HEK293 (cell line): ENCODE measurements at regions not wholly inside any gene's neighbourhood (a gene's known extent, or its start where the extent isn't known, plus 50 kb on each side); places are given as distances from the start of the nearest gene placed in this dataset.
"Not testable (repeated sequence)": the region's sequence is repeated elsewhere in the genome, so short reads cannot be mapped to it uniquely, and the experiment has no call there.

Experiments used
- CTCF ChIA-PET: fragments of 350-600 bp; formaldehyde crosslinking; extraction: SDS; loops from one replicate; lab custom pipeline; 2021; ENCODE audit warnings: antibody characterized with exemption; lab: Yijun Ruan, JAX
- POLR2A ChIA-PET: fragments of 300-600 bp; formaldehyde crosslinking; extraction: SDS; loops from one replicate; lab custom pipeline; 2020; ENCODE audit warnings: antibody characterized with exemption, inconsistent platforms; lab: Yijun Ruan, JAX
- H3K27ac ChIP-seq: fragments of 200-500 bp; sonication (Bioruptor generic); 2 replicates; pipeline ENCODE4 v1.5.1; 2014; ENCODE audit warnings: low read depth, low read length, control low read depth, inconsistent platforms; ENCODE audit errors: extremely low read depth
- H3K36me3 ChIP-seq, 2 experiments: fragments of 200-500 bp in 1 of 2; sonication (Bioruptor generic) in 1 of 2; 1 replicate in 1 of 2; 2 replicates in 1 of 2; pipeline ENCODE4 v1.5.1; 2014 to 2017; ENCODE audit warnings: inconsistent platforms in 2 of 2, low read length in 2 of 2; ENCODE audit not compliant: control insufficient read depth in 2 of 2, insufficient read depth in 1 of 2
- H3K4me1 ChIP-seq: fragments of 200-500 bp; sonication (Bioruptor generic); 2 replicates; pipeline ENCODE4 v1.5.1; 2014; ENCODE audit warnings: mild to moderate bottlenecking, low read length, inconsistent platforms; ENCODE audit not compliant: control insufficient read depth, insufficient read depth
- H3K4me3 ChIP-seq: 2 replicates; pipeline ENCODE4 v1.5.1; 2011; ENCODE audit warnings: low read depth, mild to moderate bottlenecking, control low read depth, low read length, moderate library complexity
- H3K9me3 ChIP-seq: fragments of 200-500 bp; sonication (Bioruptor generic); 2 replicates; pipeline ENCODE4 v1.5.1; 2014; ENCODE audit warnings: low read depth, low read length, inconsistent platforms; ENCODE audit not compliant: control insufficient read depth, insufficient read depth
- GLI4 ChIP-seq: fragments of 450-650 bp; formaldehyde crosslinking; IDR thresholded peaks from 2 replicates; pipeline ENCODE4 v1.5.1; 2016; ENCODE audit warnings: missing biosample characterization, missing genetic modification characterization
- KLF1 ChIP-seq: fragments of 450-650 bp; formaldehyde crosslinking; IDR thresholded peaks from 2 replicates; pipeline ENCODE4 v1.5.1; 2016; ENCODE audit warnings: missing biosample characterization, missing genetic modification characterization
- SCRT2 ChIP-seq: fragments of 450-650 bp; formaldehyde crosslinking; IDR thresholded peaks from 2 replicates; pipeline ENCODE4 v1.5.1; 2016; ENCODE audit warnings: missing biosample characterization, missing genetic modification characterization
- SETDB1 ChIP-seq: IDR thresholded peaks from one replicate; pipeline ENCODE4 v1.6.1; 2017; ENCODE audit warnings: mild to moderate bottlenecking, low read length, moderate library complexity, mixed read lengths; ENCODE audit not compliant: insufficient read length
- ZBTB21 ChIP-seq: fragments of 450-650 bp; formaldehyde crosslinking; IDR thresholded peaks from 2 replicates; pipeline ENCODE4 v1.5.1; 2017; ENCODE audit warnings: missing biosample characterization, missing genetic modification characterization
- ZIC2 ChIP-seq: fragments of 450-650 bp; formaldehyde crosslinking; IDR thresholded peaks from 2 replicates; pipeline ENCODE4 v1.5.1; 2016; ENCODE audit warnings: missing biosample characterization, missing genetic modification characterization
- ZNF112 ChIP-seq: fragments of 450-650 bp; formaldehyde crosslinking; IDR thresholded peaks from 2 replicates; pipeline ENCODE4 v1.5.0; 2017; ENCODE audit warnings: missing biosample characterization, missing genetic modification characterization
- ZNF138 ChIP-seq: fragments of 450-650 bp; formaldehyde crosslinking; IDR thresholded peaks from 2 replicates; pipeline ENCODE4 v1.5.1; 2016; ENCODE audit warnings: missing biosample characterization, missing genetic modification characterization, borderline replicate concordance
- ZNF302 ChIP-seq: fragments of 450-650 bp; formaldehyde crosslinking; IDR thresholded peaks from 2 replicates; pipeline ENCODE4 v1.5.1; 2016; ENCODE audit warnings: missing biosample characterization, missing genetic modification characterization, low read depth
- ZNF324 ChIP-seq: fragments of 450-650 bp; formaldehyde crosslinking; IDR thresholded peaks from 2 replicates; pipeline ENCODE4 v1.5.1; 2016; ENCODE audit warnings: missing biosample characterization, missing genetic modification characterization
- ZNF404 ChIP-seq: fragments of 450-650 bp; formaldehyde crosslinking; IDR thresholded peaks from 2 replicates; pipeline ENCODE4 v1.5.1; 2017; ENCODE audit warnings: missing biosample characterization, missing genetic modification characterization
- ZNF558 ChIP-seq: fragments of 450-650 bp; formaldehyde crosslinking; IDR thresholded peaks from 2 replicates; pipeline ENCODE4 v1.5.1; 2016; ENCODE audit warnings: missing biosample characterization, missing genetic modification characterization
- ZNF621 ChIP-seq: fragments of 450-650 bp; formaldehyde crosslinking; IDR thresholded peaks from 2 replicates; pipeline ENCODE4 v1.5.1; 2017; ENCODE audit warnings: missing biosample characterization, missing genetic modification characterization
- ZNF837 ChIP-seq: fragments of 450-650 bp; formaldehyde crosslinking; IDR thresholded peaks from 2 replicates; pipeline ENCODE4 v1.5.1; 2016; ENCODE audit warnings: missing biosample characterization, missing genetic modification characterization
- TF ChIP-seq, protein P1 (sequence below): fragments of 450-650 bp; formaldehyde crosslinking; IDR thresholded peaks from 2 replicates; pipeline ENCODE4 v1.5.1; 2016; ENCODE audit warnings: missing biosample characterization, missing genetic modification characterization, borderline replicate concordance
- TF ChIP-seq, protein P2 (sequence below): fragments of 450-650 bp; formaldehyde crosslinking; IDR thresholded peaks from 2 replicates; pipeline ENCODE4 v1.5.1; 2016; ENCODE audit warnings: missing biosample characterization, missing genetic modification characterization

- H3K9me3 ChIP-seq: no peaks in the 10 kb centered on the region
- H3K27ac ChIP-seq: no peak overlapping the region
- no peak for TF ChIP-seq ZBTB21
- no peak for TF ChIP-seq ZNF837 (tag by site-specific recombination)
- TF ChIP-seq ZNF621: no peak
- no peak for TF ChIP-seq SETDB1
- TF ChIP-seq ZNF138 (tag by site-specific recombination): no peak
- no peak for TF ChIP-seq ZNF558 (tag by site-specific recombination)
- TF ChIP-seq KLF1 (tag by site-specific recombination): no peak
- TF ChIP-seq GLI4: no peak
- TF ChIP-seq ZNF324: no peak
- TF ChIP-seq ZNF302 (tag by site-specific recombination): no peak
- CTCF ChIA-PET: no interaction called here
- POLR2A ChIA-PET: no interaction called here
- no peaks in the 10 kb centered on the region for H3K36me3 ChIP-seq
- no peaks in the 10 kb centered on the region for H3K4me1 ChIP-seq
- H3K4me3 ChIP-seq: no peak overlapping the region
Observed at GRCh38 chr7:136104269-136104603, 127.1 kb upstream of the MTPN start.

GRCh38 chr7:136103545-136104268 lies 126.5 kb upstream of the MTPN start:
- no peaks in the 10 kb centered on the region for H3K4me1 ChIP-seq
- TF ChIP-seq ZNF404 (tag by site-specific recombination): no peak
- no peak overlapping the region for H3K4me3 ChIP-seq
- CTCF ChIA-PET: interaction anchor here (0.7 kb wide), 1 partner anchor 1262 kb away, joined by 3 read pairs; no protein-coding TSS in a partner anchor
- no peak overlapping the region for H3K27ac ChIP-seq
- POLR2A ChIA-PET: no interaction called here
- H3K9me3 ChIP-seq: no peaks in the 10 kb centered on the region
- no peaks in the 10 kb centered on the region for H3K36me3 ChIP-seq

DNA sequence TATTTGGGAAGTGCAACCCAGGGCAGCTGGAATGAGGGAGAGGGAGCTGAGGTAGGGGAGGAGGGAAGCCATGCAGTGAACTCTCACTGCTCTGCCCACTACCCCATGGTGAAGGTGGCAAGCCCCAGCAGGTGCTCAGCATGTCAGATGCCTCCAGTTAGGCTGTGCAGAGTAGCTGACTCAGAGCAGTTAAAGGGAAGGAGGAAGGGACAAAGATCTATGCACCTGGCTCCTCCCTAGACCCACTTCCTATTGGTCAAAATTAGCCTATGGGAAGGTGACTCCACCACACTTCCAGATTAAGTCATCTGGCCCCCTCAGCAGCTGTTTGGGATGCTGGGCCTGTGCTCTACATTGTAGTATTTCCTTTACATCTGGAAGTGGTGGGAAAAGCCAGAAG lies 125.7 kb upstream of the MTPN start:
- peak; percentile 50 for TF ChIP-seq ZIC2 (tag by site-specific recombination)
- TF ChIP-seq, protein P1, sequence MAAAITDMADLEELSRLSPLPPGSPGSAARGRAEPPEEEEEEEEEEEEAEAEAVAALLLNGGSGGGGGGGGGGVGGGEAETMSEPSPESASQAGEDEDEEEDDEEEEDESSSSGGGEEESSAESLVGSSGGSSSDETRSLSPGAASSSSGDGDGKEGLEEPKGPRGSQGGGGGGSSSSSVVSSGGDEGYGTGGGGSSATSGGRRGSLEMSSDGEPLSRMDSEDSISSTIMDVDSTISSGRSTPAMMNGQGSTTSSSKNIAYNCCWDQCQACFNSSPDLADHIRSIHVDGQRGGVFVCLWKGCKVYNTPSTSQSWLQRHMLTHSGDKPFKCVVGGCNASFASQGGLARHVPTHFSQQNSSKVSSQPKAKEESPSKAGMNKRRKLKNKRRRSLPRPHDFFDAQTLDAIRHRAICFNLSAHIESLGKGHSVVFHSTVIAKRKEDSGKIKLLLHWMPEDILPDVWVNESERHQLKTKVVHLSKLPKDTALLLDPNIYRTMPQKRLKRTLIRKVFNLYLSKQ: no peak
- ChIA-PET CTCF (interaction anchor here (0.7 to 0.9 kb wide), 2 partner anchors 14 to 1263 kb away, joined by 3 read pairs; no protein-coding TSS in a partner anchor), POLR2A (no interaction called here)
- H3K9me3 ChIP-seq: no peaks in the 10 kb centered on the region
- no peaks in the 10 kb centered on the region for H3K4me1 ChIP-seq
- no peak overlapping the region for H3K27ac ChIP-seq
- H3K36me3 ChIP-seq: no peaks in the 10 kb centered on the region
- H3K4me3 ChIP-seq: no peak overlapping the region

- H3K27ac ChIP-seq, H3K4me1 ChIP-seq, POLR2A ChIA-PET, CTCF ChIA-PET, H3K9me3 ChIP-seq, H3K36me3 ChIP-seq, H3K4me3 ChIP-seq: not testable (repeated sequence)
Observed at GRCh38 chr7:136092714-136093113, 115.6 kb upstream of the MTPN start.

DNA sequence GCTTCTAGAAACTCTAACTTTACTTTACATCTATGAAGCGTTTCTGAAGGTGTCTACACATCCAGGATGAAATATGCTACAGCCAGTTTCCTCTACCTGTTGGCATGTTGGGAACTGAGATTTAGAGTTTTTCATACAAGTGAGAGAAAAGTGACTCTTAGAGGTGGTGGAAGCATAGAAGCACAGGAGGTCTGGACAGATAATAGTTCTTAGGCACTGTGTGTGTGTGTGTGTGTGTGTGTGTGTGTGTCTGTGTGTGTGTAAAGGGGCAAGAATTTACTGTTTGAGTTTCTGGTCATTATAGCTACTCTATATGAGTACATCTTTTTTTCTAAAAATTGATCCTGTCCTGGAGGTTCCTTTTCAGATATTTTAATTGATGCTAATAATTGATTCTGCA lies 110.7 kb upstream of the MTPN start:
- H3K4me1 ChIP-seq: no peaks in the 10 kb centered on the region

More for the DNA sequence above, 110.7 kb upstream of the MTPN start:
- TF ChIP-seq, protein P2, sequence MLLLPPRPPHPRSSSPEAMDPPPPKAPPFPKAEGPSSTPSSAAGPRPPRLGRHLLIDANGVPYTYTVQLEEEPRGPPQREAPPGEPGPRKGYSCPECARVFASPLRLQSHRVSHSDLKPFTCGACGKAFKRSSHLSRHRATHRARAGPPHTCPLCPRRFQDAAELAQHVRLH (tag by site-specific recombination): no peak
- TF ChIP-seq ZNF112 (tag by site-specific recombination) (no peak), SCRT2 (tag by site-specific recombination) (peak; percentile 22; the same call in 1 of the 2 replicates)
- POLR2A ChIA-PET: no interaction called here
- CTCF ChIA-PET: no interaction called here
- H3K27ac ChIP-seq: no peak overlapping the region
- H3K36me3 ChIP-seq: no peaks in the 10 kb centered on the region
- H3K4me3 ChIP-seq: no peak overlapping the region
- H3K9me3 ChIP-seq: no peaks in the 10 kb centered on the region
